GM12878 (cell line): ENCODE measurements at regions not wholly inside any gene's neighbourhood (a gene's known extent, or its start where the extent isn't known, plus 50 kb on each side); places are given as distances from the start of the nearest gene placed in this dataset.

ENCODE experiments used
- ATAC-seq: fragments of 200-7000 bp; cut with Tn5 transposase; 3 replicates; pipeline ENCODE4 v1.9.1; 2020; ENCODE audit warnings: mild to moderate bottlenecking, moderate library complexity
- BruUV-seq: library from RNA; stranded (reverse); fragments of 400-500 nt; replicated peaks from 2 replicates; lab custom pipeline; 2021; lab: Mats Ljungman, UMichigan
- CTCF ChIA-PET: fragments of 300-600 bp; sonication (Branson Sonifier 250); formaldehyde crosslinking; extraction: SDS; loops from one replicate; lab custom pipeline; 2021; ENCODE audit warnings: inconsistent platforms; lab: Yijun Ruan, JAX
- POLR2A ChIA-PET: fragments of 350-600 bp; formaldehyde crosslinking; extraction: SDS; loops from one replicate; lab custom pipeline; 2021; ENCODE audit warnings: inconsistent platforms; lab: Charles Lee
- RAD21 ChIA-PET: fragments of 300-600 bp; sonication (Branson Sonifier 250); formaldehyde crosslinking; loops from one replicate; lab custom pipeline; 2023; ENCODE audit warnings: antibody characterized with exemption; ENCODE audit not compliant: unreplicated experiment; lab: Charles Lee
- SMC1A ChIA-PET: fragments of 300-600 bp; sonication (Branson Sonifier 250); formaldehyde crosslinking; loops from one replicate; lab custom pipeline; 2023; ENCODE audit not compliant: unreplicated experiment, uncharacterized antibody; lab: Charles Lee
- DNase-seq: peaks from one replicate; pipeline ENCODE4 v3.0.0-alpha.2; 2011; ENCODE audit warnings: low read depth, low spot score
- FAIRE-seq: peaks from 3 replicates; lab custom pipeline; 2011; peaks lifted over from hg19 to GRCh38; lab: Jason Lieb, UNC
- H2AFZ ChIP-seq: 2 replicates; pipeline ENCODE4 v1.6.0; 2011; ENCODE audit warnings: low read depth, low read length, control low read depth; ENCODE audit not compliant: control insufficient read depth
- H3K27ac ChIP-seq: 2 replicates; pipeline ENCODE4 v1.5.1; 2011; ENCODE audit warnings: control low read depth; ENCODE audit not compliant: control insufficient read depth, insufficient read depth
- H3K27me3 ChIP-seq, 2 experiments: replicated peaks in 1 of 2; 2 replicates each; pipeline versions ENCODE4 v1.6.0 to v1.6.1; 2011; ENCODE audit warnings: low read length in 1 of 2; ENCODE audit not compliant: control insufficient read depth in 2 of 2, insufficient read depth in 2 of 2
- H3K36me3 ChIP-seq, 2 experiments: 2 replicates each; pipeline ENCODE4 v1.5.1; 2011; ENCODE audit warnings: low read length in 1 of 2; ENCODE audit not compliant: control insufficient read depth in 2 of 2, insufficient read depth in 2 of 2
- H3K4me1 ChIP-seq: 2 replicates; pipeline ENCODE4 v1.6.1; 2011; ENCODE audit warnings: mild to moderate bottlenecking, low read length, moderate library complexity, mixed read lengths; ENCODE audit not compliant: control insufficient read depth, insufficient read depth
- H3K4me2 ChIP-seq: 2 replicates; pipeline ENCODE4 v1.6.0; 2011; ENCODE audit warnings: control low read depth; ENCODE audit not compliant: control insufficient read depth, insufficient read depth
- H3K4me3 ChIP-seq: fragments of 200-600 bp; sonication (generic); 2 replicates; pipeline ENCODE4 v1.5.1; 2016
- H3K79me2 ChIP-seq: 2 replicates; pipeline ENCODE4 v1.6.0; 2011; ENCODE audit warnings: low read length; ENCODE audit not compliant: control insufficient read depth, insufficient read depth
- H3K9ac ChIP-seq: 2 replicates; pipeline ENCODE4 v1.8.0; 2011; ENCODE audit warnings: low read length, control low read depth, mixed read lengths; ENCODE audit not compliant: control insufficient read depth, insufficient read depth
- H3K9me3 ChIP-seq: replicated peaks from 3 replicates; pipeline ENCODE4 v1.5.1; 2011; ENCODE audit warnings: mild to moderate bottlenecking, low read length; ENCODE audit not compliant: control insufficient read depth, insufficient read depth
- H4K20me1 ChIP-seq: 2 replicates; pipeline ENCODE4 v1.6.0; 2011; ENCODE audit not compliant: control insufficient read depth, insufficient read depth
- DPF2 ChIP-seq: fragments of 450-650 bp; IDR thresholded peaks from 2 replicates; pipeline ENCODE4 v1.6.1; 2017; ENCODE audit warnings: mild to moderate bottlenecking
- HDAC2 ChIP-seq: fragments of 200-600 bp; sonication (generic); IDR thresholded peaks from 2 replicates; pipeline ENCODE4 v1.6.1; 2017
- HDAC6 ChIP-seq: fragments of 200-600 bp; sonication (generic); IDR thresholded peaks from one replicate; pipeline ENCODE4 v1.8.0; 2017; ENCODE audit warnings: antibody characterized with exemption; ENCODE audit not compliant: unreplicated experiment
- JUND ChIP-seq: IDR thresholded peaks from 2 replicates; pipeline ENCODE4 v1.6.1; 2012; ENCODE audit warnings: low read depth, mild to moderate bottlenecking, low read length, improper control_type of control experiment, moderate library complexity
- SPI1 ChIP-seq: IDR thresholded peaks from 2 replicates; pipeline ENCODE4 v1.6.1; 2011; ENCODE audit warnings: low read depth, mild to moderate bottlenecking, low read length, moderate library complexity, borderline replicate concordance; ENCODE audit not compliant: insufficient read depth
- WGBS: methylation state at CpG from one replicate; pipeline ENCODE4 v1.1.6; 2016; ENCODE audit warnings: low lambda C conversion rate; ENCODE audit not compliant: insufficient replicate concordance, insufficient coverage; ENCODE audit errors: missing lambda C conversion rate; 5-methylcytosine and 5-hydroxymethylcytosine counted together
- in situ Hi-C: fragments of 300-500 bp; cut with MboI; formaldehyde crosslinking; loops from 9 replicates; pipeline ENCODE4 v1.14.3; 2018; ENCODE audit warnings: mixed read lengths
- intact Hi-C: fragments of 100-400 bp; cut with micrococcal nuclease; formaldehyde crosslinking; loops from one replicate; pipeline ENCODE4 v1.14.2; 2022; ENCODE audit not compliant: unreplicated experiment
- TF ChIP-seq, protein P1 (sequence below): fragments of 450-650 bp; IDR thresholded peaks from 2 replicates; pipeline ENCODE4 v1.6.1; 2017; ENCODE audit warnings: mild to moderate bottlenecking, low read depth, inconsistent platforms; ENCODE audit not compliant: poor library complexity, severe bottlenecking
- TF ChIP-seq, protein P2 (sequence below): fragments of 450-650 bp; IDR thresholded peaks from 2 replicates; pipeline ENCODE4 v1.6.1; 2018; ENCODE audit warnings: borderline replicate concordance, mild to moderate bottlenecking; ENCODE audit not compliant: partially characterized antibody

DNA sequence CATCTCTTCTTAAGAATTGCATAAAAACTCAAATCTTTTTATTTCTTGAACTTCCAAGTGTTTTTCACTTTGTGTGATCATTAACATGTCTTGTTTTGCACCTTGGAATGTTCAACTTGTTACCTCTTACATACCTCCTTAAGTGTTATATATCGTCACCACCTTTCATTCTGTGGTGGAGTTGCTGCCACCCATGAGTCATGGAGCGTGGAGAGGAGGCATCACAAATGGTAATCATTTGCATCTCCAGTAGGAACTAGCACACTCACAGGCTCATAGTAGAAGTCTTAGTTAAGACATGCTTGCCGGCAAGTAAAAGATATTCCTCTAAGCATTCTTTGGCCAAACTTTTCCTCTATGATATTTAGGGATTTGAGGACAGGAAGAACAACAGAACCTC is 67.0 kb upstream of the VCX start:
- 2% methylated on average over 3 of the region's 3 CpGs for WGBS
- intact Hi-C loops: no loop called here
- Histone ChIP-seq H4K20me1 (no peaks in the 10 kb centered on the region), H3K9me3 (no peaks in the 10 kb centered on the region), H3K27ac (no peak overlapping the region), H2AFZ (no peak overlapping the region), H3K27me3 (no peaks in the 10 kb centered on the region), H3K4me2 (no peak overlapping the region), H3K79me2 (no peaks in the 10 kb centered on the region), H3K4me3 (no peak overlapping the region), H3K4me1 (no peaks in the 10 kb centered on the region), H3K36me3 (no peaks in the 10 kb centered on the region), H3K9ac (no peak overlapping the region)
- BruUV-seq: no TSS peak
- no peak for ATAC-seq
- POLR2A ChIA-PET: interaction anchor here (0.7 kb wide), 1 partner anchor 35 kb away, joined by 3 read pairs; no protein-coding TSS in a partner anchor
- no peak for DNase-seq
- SMC1A ChIA-PET: interaction anchor here (1.3 kb wide), 1 partner anchor 12 kb away, joined by 3 read pairs; no protein-coding TSS in a partner anchor
- CTCF ChIA-PET: interaction anchor here (0.7 kb wide), 1 partner anchor 47 kb away, joined by 3 read pairs; no protein-coding TSS in a partner anchor
- FAIRE-seq: no peak
- RAD21 ChIA-PET: no interaction called here
- no peak for TF ChIP-seq JUND
- TF ChIP-seq, protein P1, sequence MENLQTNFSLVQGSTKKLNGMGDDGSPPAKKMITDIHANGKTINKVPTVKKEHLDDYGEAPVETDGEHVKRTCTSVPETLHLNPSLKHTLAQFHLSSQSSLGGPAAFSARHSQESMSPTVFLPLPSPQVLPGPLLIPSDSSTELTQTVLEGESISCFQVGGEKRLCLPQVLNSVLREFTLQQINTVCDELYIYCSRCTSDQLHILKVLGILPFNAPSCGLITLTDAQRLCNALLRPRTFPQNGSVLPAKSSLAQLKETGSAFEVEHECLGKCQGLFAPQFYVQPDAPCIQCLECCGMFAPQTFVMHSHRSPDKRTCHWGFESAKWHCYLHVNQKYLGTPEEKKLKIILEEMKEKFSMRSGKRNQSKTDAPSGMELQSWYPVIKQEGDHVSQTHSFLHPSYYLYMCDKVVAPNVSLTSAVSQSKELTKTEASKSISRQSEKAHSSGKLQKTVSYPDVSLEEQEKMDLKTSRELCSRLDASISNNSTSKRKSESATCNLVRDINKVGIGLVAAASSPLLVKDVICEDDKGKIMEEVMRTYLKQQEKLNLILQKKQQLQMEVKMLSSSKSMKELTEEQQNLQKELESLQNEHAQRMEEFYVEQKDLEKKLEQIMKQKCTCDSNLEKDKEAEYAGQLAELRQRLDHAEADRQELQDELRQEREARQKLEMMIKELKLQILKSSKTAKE: no peak
- no peak for TF ChIP-seq DPF2
- no peak for TF ChIP-seq HDAC2
- no peak for TF ChIP-seq SPI1
- TF ChIP-seq, protein P2, sequence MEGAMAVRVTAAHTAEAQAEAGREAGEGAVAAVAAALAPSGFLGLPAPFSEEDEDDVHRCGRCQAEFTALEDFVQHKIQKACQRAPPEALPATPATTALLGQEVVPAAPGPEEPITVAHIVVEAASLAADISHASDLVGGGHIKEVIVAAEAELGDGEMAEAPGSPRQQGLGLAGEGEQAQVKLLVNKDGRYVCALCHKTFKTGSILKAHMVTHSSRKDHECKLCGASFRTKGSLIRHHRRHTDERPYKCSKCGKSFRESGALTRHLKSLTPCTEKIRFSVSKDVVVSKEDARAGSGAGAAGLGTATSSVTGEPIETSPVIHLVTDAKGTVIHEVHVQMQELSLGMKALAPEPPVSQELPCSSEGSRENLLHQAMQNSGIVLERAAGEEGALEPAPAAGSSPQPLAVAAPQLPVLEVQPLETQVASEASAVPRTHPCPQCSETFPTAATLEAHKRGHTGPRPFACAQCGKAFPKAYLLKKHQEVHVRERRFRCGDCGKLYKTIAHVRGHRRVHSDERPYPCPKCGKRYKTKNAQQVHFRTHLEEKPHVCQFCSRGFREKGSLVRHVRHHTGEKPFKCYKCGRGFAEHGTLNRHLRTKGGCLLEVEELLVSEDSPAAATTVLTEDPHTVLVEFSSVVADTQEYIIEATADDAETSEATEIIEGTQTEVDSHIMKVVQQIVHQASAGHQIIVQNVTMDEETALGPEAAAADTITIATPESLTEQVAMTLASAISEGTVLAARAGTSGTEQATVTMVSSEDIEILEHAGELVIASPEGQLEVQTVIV: no peak
- no peak for TF ChIP-seq HDAC6
- in situ Hi-C loops: no loop called here
